ENCODE measurements at regions not wholly inside any gene's neighbourhood (a gene's known extent, or its start where the extent isn't known, plus 50 kb on each side); places are given as distances from the start of the nearest gene placed in this dataset.
"Not testable (repeated sequence)": the region's sequence is repeated elsewhere in the genome, so short reads cannot be mapped to it uniquely, and the experiment has no call there.

GRCh38 chr13:90645582-90645981, 701.9 kb upstream of the MIR17HG start:
- no peak for DNase-seq
- intact Hi-C loops (cut with micrococcal nuclease): no loop called here
- ATAC-seq: no peak

- intact Hi-C loops (cut with micrococcal nuclease): no loop called here
- ATAC-seq (no peak), DNase-seq (no peak)
These were observed 699.0 kb upstream of the MIR17HG start for GRCh38 chr13:90648497-90648896.

GRCh38 chr13:90652036-90652435, 695.5 kb upstream of the MIR17HG start:
- intact Hi-C loops (cut with micrococcal nuclease): no loop called here
- DNase-seq: no peak
- no peak for ATAC-seq

DNA sequence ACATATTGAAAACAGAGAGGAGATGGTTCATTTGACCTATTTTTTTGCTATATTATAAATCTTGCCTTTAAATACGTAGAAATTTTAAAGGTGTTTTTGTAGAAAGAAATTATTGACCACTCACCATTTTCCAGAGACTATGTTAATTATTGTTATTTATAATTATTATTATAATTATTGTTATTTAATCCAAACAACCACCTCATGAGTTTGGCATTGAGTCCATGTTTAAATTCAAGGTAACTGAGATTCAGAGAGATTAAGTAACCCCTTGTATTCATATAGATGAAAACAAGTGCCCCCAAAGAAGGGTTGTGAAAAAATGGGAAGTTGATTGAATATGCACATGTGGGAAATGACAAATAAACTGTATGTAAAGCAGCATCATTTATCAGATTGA, 692.5 kb upstream of the MIR17HG start:
- DNase-seq (no peak), ATAC-seq (no peak)
- intact Hi-C loops (cut with micrococcal nuclease): no loop called here

DNA sequence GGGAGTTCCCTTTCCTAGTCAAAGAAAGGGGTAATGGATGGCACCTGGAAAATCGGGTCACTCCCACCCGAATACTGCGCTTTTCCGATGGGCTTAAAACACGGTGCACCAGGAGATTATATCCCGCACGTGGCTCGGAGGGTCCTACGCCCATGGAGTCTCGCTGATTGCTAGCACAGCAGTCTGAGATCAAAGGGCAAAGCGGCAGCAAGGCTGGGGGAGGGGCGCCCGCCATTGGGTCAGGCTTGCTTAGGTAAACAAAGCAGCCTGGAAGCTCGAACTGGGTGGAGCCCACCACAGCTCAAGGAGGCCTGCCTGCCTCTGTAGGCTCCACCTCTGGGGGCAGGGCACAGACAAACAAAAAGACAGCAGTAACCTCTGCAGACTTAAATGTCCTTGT, 683.3 kb upstream of the MIR17HG start:
- intact Hi-C loops (cut with micrococcal nuclease); ATAC-seq: not testable (repeated sequence)
- peak; percentile 17 for DNase-seq

GRCh38 chr13:90673746-90674145, 673.7 kb upstream of the MIR17HG start:
- no peak for ATAC-seq
- intact Hi-C loops (cut with micrococcal nuclease): no loop called here
- DNase-seq: no peak

GRCh38 chr13:90675129-90675528, 672.4 kb upstream of the MIR17HG start:
- ATAC-seq (no peak), DNase-seq (no peak)
- intact Hi-C loops (cut with micrococcal nuclease): no loop called here

DNA sequence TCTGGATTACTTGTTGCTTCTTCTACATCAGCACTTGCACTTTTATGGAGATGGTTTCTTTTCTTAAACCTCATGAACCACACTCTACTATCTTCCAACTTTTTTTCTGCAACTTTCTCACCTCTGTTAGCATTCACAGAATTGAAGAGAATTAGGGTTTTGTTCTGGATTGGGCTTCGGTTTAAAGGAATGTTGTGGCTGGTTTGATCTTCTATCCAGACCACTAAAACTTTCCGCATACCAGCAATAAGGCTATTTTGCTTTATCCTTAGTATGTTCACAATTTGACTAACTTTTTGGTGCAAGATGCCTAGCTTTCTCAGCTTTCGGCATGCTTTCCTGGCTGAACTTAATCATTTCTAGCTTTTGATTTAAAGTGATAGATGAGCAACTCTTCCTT, 666.7 kb upstream of the MIR17HG start:
- ATAC-seq (no peak), DNase-seq (no peak)
- intact Hi-C loops (cut with micrococcal nuclease): no loop called here

DNA sequence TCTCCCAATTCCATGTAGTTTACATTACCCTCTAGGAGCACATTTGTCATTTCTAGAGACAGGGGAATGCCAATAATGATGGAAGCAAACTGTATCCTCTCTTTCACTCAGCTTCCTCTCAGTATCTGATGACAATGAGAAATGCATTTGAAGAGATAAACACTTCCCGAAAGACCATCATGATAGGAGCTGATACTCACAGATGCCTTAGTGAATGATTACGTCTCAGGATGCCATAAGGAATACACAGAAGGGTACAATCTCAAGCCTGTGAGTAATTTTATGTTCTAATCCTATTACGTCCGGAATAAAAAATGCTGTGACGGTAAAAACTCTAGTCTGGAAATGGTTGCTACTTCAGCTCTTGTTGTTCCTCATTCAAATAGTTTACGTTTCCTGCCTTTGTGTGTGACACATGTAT, 663.8 kb upstream of the MIR17HG start:
- intact Hi-C loops (cut with micrococcal nuclease): no loop called here
- no peak for DNase-seq
- no peak for ATAC-seq

GRCh38 chr13:90686442-90686841, 661.0 kb upstream of the MIR17HG start:
- intact Hi-C loops (cut with micrococcal nuclease): no loop called here
- ATAC-seq (peak; percentile 73), DNase-seq (no peak)

- ATAC-seq: no peak
- DNase-seq: no peak
- intact Hi-C loops (cut with micrococcal nuclease): no loop called here
These were observed 658.4 kb upstream of the MIR17HG start for GRCh38 chr13:90689111-90689510.

DNA sequence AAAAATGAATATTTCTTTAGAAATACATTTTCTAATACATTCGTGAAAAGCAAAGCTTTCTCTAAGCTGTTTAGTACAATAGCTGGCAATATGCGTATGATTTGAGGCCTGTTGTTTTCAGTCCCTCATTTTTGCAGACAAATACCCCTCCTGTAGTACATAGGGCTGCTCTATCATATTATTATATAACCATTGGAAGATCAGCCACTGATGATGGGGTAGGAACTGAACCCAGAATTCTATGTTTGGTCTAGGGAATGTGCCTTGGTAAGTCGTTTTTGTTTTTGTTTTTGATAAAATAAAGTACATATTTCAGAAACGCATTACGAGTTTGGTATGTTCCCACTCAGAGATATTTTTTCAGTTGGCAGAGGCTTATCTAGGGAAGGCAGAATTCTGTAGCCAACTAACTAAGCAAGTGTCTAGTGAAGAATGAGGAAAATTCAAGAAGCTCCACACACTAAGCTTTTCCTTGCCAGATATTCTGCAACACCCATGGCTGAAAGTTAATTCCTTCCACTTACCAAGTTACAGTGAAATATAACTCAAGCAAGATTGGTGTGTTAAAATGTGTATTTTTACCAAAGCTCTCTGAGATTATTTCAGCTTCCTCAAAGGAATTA, 656.9 kb upstream of the MIR17HG start:
- ATAC-seq (peak; percentile 89), DNase-seq (no peak)
- intact Hi-C loops (cut with micrococcal nuclease): no loop called here

GRCh38 chr13:90696254-90696653, 651.2 kb upstream of the MIR17HG start:
- intact Hi-C loops (cut with micrococcal nuclease): no loop called here
- DNase-seq: no peak
- no peak for ATAC-seq

GRCh38 chr13:90696656-90697055, 650.8 kb upstream of the MIR17HG start:
- ATAC-seq (no peak), DNase-seq (no peak)
- intact Hi-C loops (cut with micrococcal nuclease): no loop called here

DNA sequence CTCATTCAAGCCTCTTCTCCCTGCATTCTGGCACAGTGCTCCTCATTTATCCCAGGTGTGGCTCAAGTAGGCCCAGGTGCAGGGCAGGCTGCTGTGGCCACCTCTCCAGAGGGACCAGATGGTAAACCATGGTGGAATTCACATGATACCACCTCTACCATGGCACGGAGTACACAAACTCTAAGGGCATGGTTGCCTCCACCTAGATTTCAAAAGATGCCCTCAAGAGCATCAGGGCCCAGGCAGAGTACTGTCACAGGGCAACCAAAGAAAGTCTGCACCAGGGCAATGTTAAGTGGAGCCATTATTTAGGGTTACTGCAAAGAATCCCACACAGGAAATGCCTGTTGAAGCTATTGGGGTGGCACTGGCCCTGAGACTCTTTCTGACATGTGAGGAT, 647.1 kb upstream of the MIR17HG start:
- ATAC-seq: no peak
- no peak for DNase-seq
- intact Hi-C loops (cut with micrococcal nuclease): no loop called here

DNA sequence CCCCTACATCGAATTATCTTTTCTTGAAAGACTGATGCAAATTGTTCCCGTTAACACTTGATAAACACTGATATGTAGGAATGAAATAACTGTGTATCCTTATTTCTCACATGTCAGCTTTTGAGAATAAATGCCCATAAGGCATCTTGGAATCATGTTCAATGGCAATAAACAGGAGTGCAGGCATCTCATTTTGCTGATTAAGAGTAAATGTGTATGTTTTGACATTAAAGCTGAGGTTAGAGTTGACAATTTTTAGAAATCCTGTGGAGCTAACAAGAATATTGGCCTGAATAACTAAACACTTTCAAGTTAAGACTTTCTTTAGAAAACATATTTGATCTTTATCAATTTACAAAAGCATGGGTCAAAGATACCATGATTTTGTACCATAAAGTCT, 646.2 kb upstream of the MIR17HG start:
- ATAC-seq: no peak
- DNase-seq: no peak
- intact Hi-C loops (cut with micrococcal nuclease): no loop called here

- no peak for DNase-seq
- intact Hi-C loops (cut with micrococcal nuclease): no loop called here
- ATAC-seq: no peak
These were observed 645.4 kb upstream of the MIR17HG start for GRCh38 chr13:90702050-90702449.

DNA sequence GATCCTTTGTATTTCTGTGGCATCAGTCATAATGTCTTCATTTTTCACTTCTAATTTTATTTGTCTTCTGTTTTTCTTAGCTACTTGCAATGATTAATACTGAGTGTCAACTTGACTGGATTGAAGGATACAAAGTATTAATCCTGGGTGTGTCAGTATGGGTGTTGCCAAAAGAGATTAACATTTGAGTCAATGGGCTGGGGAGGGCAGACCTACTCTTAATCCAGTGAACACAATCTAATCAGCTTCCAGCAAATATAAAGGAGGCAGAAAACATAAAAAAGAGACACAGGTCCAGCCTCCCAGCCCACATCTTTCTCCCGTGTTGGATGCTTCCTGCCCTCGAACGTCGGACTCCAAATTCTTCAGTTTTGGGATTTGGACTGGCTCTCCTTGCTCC, 640.9 kb upstream of the MIR17HG start:
- DNase-seq (no peak), ATAC-seq (no peak)
- intact Hi-C loops (cut with micrococcal nuclease): no loop called here

DNA sequence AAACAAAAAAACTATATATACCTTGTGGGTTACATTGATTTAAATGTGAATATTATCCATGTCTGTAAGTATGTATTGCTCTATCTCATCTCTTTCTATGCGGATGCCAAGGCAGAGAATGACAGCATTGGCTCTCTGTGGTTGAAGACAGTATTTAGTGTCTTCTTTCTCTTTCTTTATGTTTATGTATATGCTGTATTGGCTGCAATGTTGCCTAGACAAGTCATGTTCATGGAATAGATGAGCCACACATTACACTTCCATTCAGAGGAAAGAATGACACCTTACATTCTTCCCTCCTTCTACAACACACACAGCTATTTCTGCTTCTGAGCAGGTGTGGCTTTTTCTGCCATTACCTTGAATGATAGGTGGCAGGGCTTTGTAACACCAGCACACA, 639.4 kb upstream of the MIR17HG start:
- no peak for ATAC-seq
- DNase-seq: no peak
- intact Hi-C loops (cut with micrococcal nuclease): no loop called here

DNA sequence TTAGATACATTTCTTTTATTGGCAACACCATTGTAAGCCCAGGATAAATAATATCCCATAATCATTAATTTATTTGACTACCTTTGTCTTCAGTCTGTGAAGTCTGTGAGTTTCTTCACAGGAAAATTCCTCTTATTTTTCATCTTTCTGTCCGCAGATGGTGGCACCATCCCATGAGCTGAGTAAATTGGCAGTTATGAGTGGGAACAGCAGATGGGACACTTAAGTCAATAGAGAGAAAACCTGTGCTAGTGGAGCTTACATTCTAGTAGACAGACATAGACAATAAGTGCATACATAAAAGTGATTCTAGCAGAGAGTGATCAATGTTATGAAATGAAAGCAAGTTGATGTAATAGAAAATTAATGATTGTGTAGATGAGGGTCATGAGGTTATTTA, 638.2 kb upstream of the MIR17HG start:
- no peak for DNase-seq
- intact Hi-C loops (cut with micrococcal nuclease): no loop called here
- no peak for ATAC-seq

DNA sequence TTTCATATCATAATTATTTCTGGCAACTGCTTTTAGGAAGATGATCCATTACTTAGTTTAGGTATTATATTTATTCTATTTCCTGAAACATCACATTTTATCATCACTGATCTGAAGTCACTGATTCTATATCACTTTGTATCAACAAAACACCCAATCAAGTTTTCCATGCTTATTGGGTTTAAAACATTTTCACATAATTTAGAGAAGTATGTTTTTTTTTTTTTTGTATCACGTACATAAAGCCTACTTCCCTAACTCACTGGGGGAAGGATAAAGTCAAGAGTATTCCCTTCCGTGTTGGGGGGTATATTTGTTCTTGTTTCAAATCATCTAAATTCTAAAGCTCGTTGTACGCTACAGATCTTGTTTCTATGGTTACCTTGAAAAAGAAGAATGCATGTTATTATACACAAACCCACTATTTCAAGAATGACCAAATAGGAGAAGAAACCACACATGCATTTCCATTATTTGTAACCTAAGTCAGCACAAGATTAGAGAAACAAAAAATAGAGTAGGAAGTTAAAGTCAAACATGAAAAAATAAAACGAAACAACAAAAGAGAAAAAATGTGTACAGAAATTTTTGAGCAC, 637.2 kb upstream of the MIR17HG start:
- no peak for ATAC-seq
- DNase-seq: no peak
- intact Hi-C loops (cut with micrococcal nuclease): no loop called here
